ENCODE measurements at regions not wholly inside any gene's neighbourhood (a gene's known extent, or its start where the extent isn't known, plus 50 kb on each side); places are given as distances from the start of the nearest gene placed in this dataset.

GRCh38 chr4:22336822-22337221 is 179.0 kb downstream of the ADGRA3 start:
- DNase-seq (ENCODE audit: low read depth), result no peak

GRCh38 chr4:22334155-22334554 is 181.7 kb downstream of the ADGRA3 start:
- no peak for DNase-seq (ENCODE audit: low read depth)

- no peak for DNase-seq (ENCODE audit: low read depth)
Measured at GRCh38 chr4:22324422-22324821, 191.4 kb downstream of the ADGRA3 start.

GRCh38 chr4:22323691-22324090 is 192.2 kb downstream of the ADGRA3 start:
- no peak for DNase-seq (ENCODE audit: low read depth)

- no peak for DNase-seq (ENCODE audit: low read depth)
Measured at GRCh38 chr4:22322996-22323395, 192.9 kb downstream of the ADGRA3 start.

- no peak for DNase-seq (ENCODE audit: low read depth)
Measured at GRCh38 chr4:22315628-22316027, 200.2 kb downstream of the ADGRA3 start.

- no peak for DNase-seq (ENCODE audit: low read depth)
Measured at GRCh38 chr4:22313976-22314375, 201.9 kb downstream of the ADGRA3 start.

- no peak for DNase-seq (ENCODE audit: low read depth)
Measured at GRCh38 chr4:22312113-22312512, 203.8 kb downstream of the ADGRA3 start.

- no peak for DNase-seq (ENCODE audit: low read depth)
Measured at GRCh38 chr4:22301253-22301652, 214.6 kb downstream of the ADGRA3 start.

- DNase-seq (ENCODE audit: low read depth), result no peak
Measured at GRCh38 chr4:22299678-22300077, 216.2 kb downstream of the ADGRA3 start.

GRCh38 chr4:22287631-22288030 is 228.2 kb downstream of the ADGRA3 start:
- no peak for DNase-seq (ENCODE audit: low read depth)

- DNase-seq (ENCODE audit: low read depth), result no peak
Measured at GRCh38 chr4:22268350-22269025, 247.4 kb downstream of the ADGRA3 start.

- no peak for DNase-seq (ENCODE audit: low read depth)
Measured at GRCh38 chr4:22264261-22264660, 251.6 kb downstream of the ADGRA3 start.

GRCh38 chr4:22253431-22253830 is 262.4 kb downstream of the ADGRA3 start:
- no peak for DNase-seq (ENCODE audit: low read depth)

GRCh38 chr4:22246847-22247246 is 269.0 kb downstream of the ADGRA3 start:
- no peak for DNase-seq (ENCODE audit: low read depth)

GRCh38 chr4:22245294-22245693 is 270.6 kb downstream of the ADGRA3 start:
- no peak for DNase-seq (ENCODE audit: low read depth)

GRCh38 chr4:22241415-22241814 is 274.5 kb downstream of the ADGRA3 start:
- DNase-seq (ENCODE audit: low read depth), result no peak

GRCh38 chr4:22240814-22241213 is 275.1 kb downstream of the ADGRA3 start:
- DNase-seq (ENCODE audit: low read depth), result no peak

- DNase-seq (ENCODE audit: low read depth), result no peak
Measured at GRCh38 chr4:22238742-22239141, 277.1 kb downstream of the ADGRA3 start.

GRCh38 chr4:22237846-22238494 is 277.9 kb downstream of the ADGRA3 start:
- no peak for DNase-seq (ENCODE audit: low read depth)

GRCh38 chr4:22237155-22237751 is 278.6 kb downstream of the ADGRA3 start:
- DNase-seq (ENCODE audit: low read depth), result peak; percentile 18

GRCh38 chr4:22235698-22236097 is 280.2 kb downstream of the ADGRA3 start:
- no peak for DNase-seq (ENCODE audit: low read depth)

- no peak for DNase-seq (ENCODE audit: low read depth)
Measured at GRCh38 chr4:22233230-22233629, 282.6 kb downstream of the ADGRA3 start.

- DNase-seq (ENCODE audit: low read depth), result no peak
Measured at GRCh38 chr4:22220965-22221364, 272.4 kb upstream of the KCNIP4 start.

All from activated T-cell treated with anti-CD3 and anti-CD28 coated beads for 1 hour (primary cell).